HCT116 (cell line): ENCODE measurements at regions not wholly inside any gene's neighbourhood (a gene's known extent, or its start where the extent isn't known, plus 50 kb on each side); places are given as distances from the start of the nearest gene placed in this dataset.
"Not testable (repeated sequence)": the region's sequence is repeated elsewhere in the genome, so short reads cannot be mapped to it uniquely, and the experiment has no call there.

Source experiments
- ATAC-seq: fragments of 200-7000 bp; cut with Tn5 transposase; 2 replicates; pipeline ENCODE4 v1.9.1; 2020; ENCODE audit warnings: mild to moderate bottlenecking, moderate library complexity
- BruUV-seq: library from RNA; stranded (reverse); fragments of 400-500 nt; replicated peaks from 2 replicates; lab custom pipeline; 2021; lab: Mats Ljungman, UMichigan
- CTCF ChIA-PET: fragments of 300-600 bp; sonication (Branson Sonifier 250); formaldehyde crosslinking; loops from one replicate; lab custom pipeline; 2021; ENCODE audit warnings: antibody characterized with exemption; lab: Charles Lee
- POLR2A ChIA-PET: fragments of 300-600, 350-600 bp; sonication (Branson Sonifier 250); formaldehyde crosslinking; loops from one replicate; lab custom pipeline; 2021; ENCODE audit warnings: antibody characterized with exemption; lab: Charles Lee
- RAD21 ChIA-PET, 2 experiments: fragments of 300-600 bp; sonication (Branson Sonifier 250); formaldehyde crosslinking; loops; one replicate each; lab custom pipeline; 2023; ENCODE audit warnings: low total read pairs in 2 of 2; ENCODE audit not compliant: uncharacterized antibody in 2 of 2, unreplicated experiment in 2 of 2, low non-redundant PET in 1 of 2; lab: Charles Lee
- DNase-seq: peaks from one replicate; pipeline ENCODE4 v3.0.0-alpha.2; 2010; ENCODE audit warnings: low read depth, low spot score
- H2AFZ ChIP-seq: fragments of 200-600 bp; shearing (Covaris generic), sonication (generic); 2 replicates; pipeline ENCODE4 v1.6.1; 2017; ENCODE audit warnings: low read depth, mixed run types, mixed read lengths, antibody characterized with exemption, low read length; ENCODE audit not compliant: poor library complexity, severe bottlenecking
- H3K27ac ChIP-seq: 2 replicates; pipeline ENCODE4 v1.5.1; 2012; ENCODE audit warnings: low read depth, low read length
- H3K27me3 ChIP-seq: fragments of 200-600 bp; sonication (generic); 2 replicates; pipeline ENCODE4 v1.6.1; 2016; ENCODE audit warnings: mixed run types, low read length, mixed read lengths; ENCODE audit not compliant: insufficient read depth
- H3K36me3 ChIP-seq, 2 experiments: fragments of 200-500 bp in 1 of 2; fragments of 200-600 bp in 1 of 2; sonication (Bioruptor generic) in 1 of 2; sonication (generic) in 1 of 2; 2 replicates each; pipeline versions ENCODE4 v1.5.1 to v1.6.1; 2014 to 2016; ENCODE audit warnings: low read length in 2 of 2, inconsistent platforms in 1 of 2, mixed read lengths in 1 of 2, mixed run types in 1 of 2; ENCODE audit not compliant: insufficient read depth in 2 of 2, control insufficient read depth in 1 of 2
- H3K4me1 ChIP-seq, 2 experiments: fragments of 200-600 bp in 1 of 2; sonication (generic) in 1 of 2; 2 replicates each; pipeline versions ENCODE4 v1.5.1 to v1.6.1; 2012 to 2017; ENCODE audit warnings: low read length in 2 of 2, inconsistent platforms in 1 of 2, mild to moderate bottlenecking in 1 of 2, mixed read lengths in 1 of 2, mixed run types in 1 of 2, moderate library complexity in 1 of 2; ENCODE audit not compliant: insufficient read depth in 2 of 2, control insufficient read depth in 1 of 2
- H3K4me2 ChIP-seq: fragments of 200-600 bp; sonication (generic); 2 replicates; pipeline ENCODE4 v1.6.1; 2017; ENCODE audit warnings: mixed run types, low read length, mixed read lengths
- H3K4me3 ChIP-seq, 2 experiments: fragments of 200-600 bp in 1 of 2; sonication (generic) in 1 of 2; replicated peaks in 1 of 2; 2 replicates each; pipeline ENCODE4 v1.5.1; 2011 to 2016; ENCODE audit warnings: low read length in 2 of 2, control low read depth in 1 of 2, low read depth in 1 of 2, mild to moderate bottlenecking in 1 of 2, mixed read lengths in 1 of 2, mixed run types in 1 of 2
- H3K79me2 ChIP-seq: fragments of 200-600 bp; sonication (generic); 2 replicates; pipeline ENCODE4 v1.6.1; 2017; ENCODE audit warnings: mild to moderate bottlenecking, mixed run types, low read length, moderate library complexity, mixed read lengths; ENCODE audit not compliant: insufficient read depth
- H3K9ac ChIP-seq: fragments of 200-600 bp; sonication (generic); 2 replicates; pipeline ENCODE4 v1.6.1; 2016; ENCODE audit warnings: low read length, mixed read lengths
- H3K9me2 ChIP-seq: fragments of 200-600 bp; sonication (generic), shearing (Covaris generic); 2 replicates; pipeline ENCODE4 v1.6.1; 2017; ENCODE audit warnings: mixed run types, mild to moderate bottlenecking, moderate library complexity; ENCODE audit not compliant: insufficient read depth
- H3K9me3 ChIP-seq, 2 experiments: fragments of 200-500 bp in 1 of 2; fragments of 200-600 bp in 1 of 2; sonication (Bioruptor generic) in 1 of 2; sonication (generic) in 1 of 2; 2 replicates each; pipeline ENCODE4 v1.6.1; 2014 to 2017; ENCODE audit warnings: low read length in 2 of 2, mixed read lengths in 2 of 2, inconsistent platforms in 1 of 2, low read depth in 1 of 2, mild to moderate bottlenecking in 1 of 2, mixed run types in 1 of 2, moderate library complexity in 1 of 2; ENCODE audit not compliant: control insufficient read depth in 1 of 2, insufficient read depth in 1 of 2
- H4K20me1 ChIP-seq: fragments of 200-600 bp; sonication (generic), shearing (Covaris generic); 2 replicates; pipeline ENCODE4 v1.6.1; 2017; ENCODE audit warnings: mixed run types, mild to moderate bottlenecking, moderate library complexity; ENCODE audit not compliant: insufficient read depth
- CEBPB ChIP-seq: IDR thresholded peaks from 2 replicates; pipeline ENCODE4 v1.6.1; 2012; ENCODE audit warnings: low read depth
- ELF1 ChIP-seq: IDR thresholded peaks from 2 replicates; pipeline ENCODE4 v1.6.1; 2012; ENCODE audit warnings: low read depth, borderline replicate concordance
- JUND ChIP-seq: IDR thresholded peaks from 2 replicates; pipeline ENCODE4 v1.6.1; 2012
- POLR2A ChIP-seq: IDR thresholded peaks from 2 replicates; pipeline ENCODE4 v1.7.0; 2011; ENCODE audit warnings: borderline replicate concordance; ENCODE audit not compliant: insufficient read depth, insufficient read length; ENCODE audit errors: extremely low read depth
- POLR2AphosphoS5 ChIP-seq: IDR thresholded peaks from 2 replicates; pipeline ENCODE4 v1.6.1; 2011; ENCODE audit warnings: mild to moderate bottlenecking, low read depth, low read length, moderate library complexity
- RAD21 ChIP-seq: IDR thresholded peaks from 2 replicates; pipeline ENCODE4 v1.6.1; 2012; ENCODE audit warnings: low read depth, mild to moderate bottlenecking
- SP1 ChIP-seq: IDR thresholded peaks from 2 replicates; pipeline ENCODE4 v1.6.1; 2012; ENCODE audit warnings: low read depth
- SRF ChIP-seq: IDR thresholded peaks from 2 replicates; pipeline ENCODE4 v1.6.1; 2012; ENCODE audit warnings: low read depth
- ZNF274 ChIP-seq: fragments of 200-500 bp; sonication (Bioruptor generic); IDR thresholded peaks from 2 replicates; pipeline ENCODE4 v1.6.1; 2014; ENCODE audit warnings: mild to moderate bottlenecking, low read depth, low read length, inconsistent platforms
- intact Hi-C: fragments of 100-400 bp; cut with micrococcal nuclease; formaldehyde crosslinking; loops from 2 replicates; pipeline ENCODE4 v1.10.0; 2022
- TF ChIP-seq, protein P1 (sequence below), 3 experiments: fragments of 200-600 bp in 1 of 3; sonication (generic) in 1 of 3; IDR thresholded peaks in 2 of 3; conservative IDR thresholded peaks in 1 of 3; 2 replicates each; pipeline ENCODE4 v1.5.1; 2012 to 2017; ENCODE audit warnings: low read depth in 2 of 3, low read length in 2 of 3, antibody characterized with exemption in 1 of 3, borderline replicate concordance in 1 of 3, control low read depth in 1 of 3, mild to moderate bottlenecking in 1 of 3, mixed read lengths in 1 of 3, mixed run types in 1 of 3, moderate library complexity in 1 of 3; ENCODE audit not compliant: insufficient read depth in 1 of 3
- TF ChIP-seq, protein P2 (sequence below): IDR thresholded peaks from 2 replicates; pipeline ENCODE4 v1.6.1; 2012
- TF ChIP-seq, protein P3 (sequence below): IDR thresholded peaks from 2 replicates; pipeline ENCODE4 v1.6.1; 2012

DNA sequence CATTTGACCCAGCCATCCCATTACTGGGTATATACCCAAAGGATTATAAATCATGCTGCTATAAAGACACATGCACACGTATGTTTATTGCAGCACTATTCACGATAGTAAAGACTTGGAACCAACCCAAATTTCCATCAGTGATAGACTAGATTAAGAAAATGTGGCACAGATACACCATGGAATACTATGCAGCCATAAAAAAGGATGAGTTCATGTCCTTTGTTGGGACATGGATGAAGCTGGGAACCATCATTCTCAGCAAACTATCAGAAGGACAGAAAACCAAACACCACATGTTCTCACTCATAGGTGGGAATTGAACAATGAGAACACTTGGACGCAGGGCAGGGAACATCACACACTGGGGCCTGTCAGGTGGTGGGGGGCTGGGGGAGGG is 153.4 kb upstream of the SPRY1 start:
- ATAC-seq, H3K27ac ChIP-seq, intact Hi-C loops, RAD21 ChIA-PET, H3K79me2 ChIP-seq, H3K27me3 ChIP-seq, H2AFZ ChIP-seq, H3K4me3 ChIP-seq, H3K9ac ChIP-seq, H3K36me3 ChIP-seq, POLR2A ChIA-PET, H3K9me3 ChIP-seq, BruUV-seq, DNase-seq, H3K4me2 ChIP-seq, H3K9me2 ChIP-seq, CTCF ChIA-PET, H4K20me1 ChIP-seq, H3K4me1 ChIP-seq: not testable (repeated sequence)

DNA sequence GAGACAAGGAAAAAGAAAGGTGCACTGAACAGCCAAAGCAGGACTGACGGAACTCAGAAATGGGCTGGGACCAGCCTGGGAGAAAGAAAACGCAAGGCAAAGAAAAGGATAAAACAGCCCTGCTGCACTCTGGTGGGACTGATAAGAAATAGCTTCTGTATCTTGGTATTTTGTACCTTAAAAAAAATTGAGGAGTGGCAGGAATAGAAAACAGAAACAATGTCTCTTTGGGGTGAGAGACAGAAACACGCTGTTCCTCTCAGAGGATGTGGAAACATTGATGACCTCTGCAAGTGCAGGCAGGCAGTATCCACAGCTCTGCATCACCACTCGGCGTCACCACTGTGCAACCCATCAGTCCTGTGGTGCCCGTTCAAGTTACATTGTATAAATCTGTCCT is 152.5 kb upstream of the SPRY1 start:
- TF ChIP-seq SRF (no peak), JUND (no peak), ZNF274 (no peak), CEBPB (no peak), POLR2A (no peak), POLR2AphosphoS5 (no peak), SP1 (no peak), ELF1 (no peak), RAD21 (no peak)
- TF ChIP-seq, protein P1, sequence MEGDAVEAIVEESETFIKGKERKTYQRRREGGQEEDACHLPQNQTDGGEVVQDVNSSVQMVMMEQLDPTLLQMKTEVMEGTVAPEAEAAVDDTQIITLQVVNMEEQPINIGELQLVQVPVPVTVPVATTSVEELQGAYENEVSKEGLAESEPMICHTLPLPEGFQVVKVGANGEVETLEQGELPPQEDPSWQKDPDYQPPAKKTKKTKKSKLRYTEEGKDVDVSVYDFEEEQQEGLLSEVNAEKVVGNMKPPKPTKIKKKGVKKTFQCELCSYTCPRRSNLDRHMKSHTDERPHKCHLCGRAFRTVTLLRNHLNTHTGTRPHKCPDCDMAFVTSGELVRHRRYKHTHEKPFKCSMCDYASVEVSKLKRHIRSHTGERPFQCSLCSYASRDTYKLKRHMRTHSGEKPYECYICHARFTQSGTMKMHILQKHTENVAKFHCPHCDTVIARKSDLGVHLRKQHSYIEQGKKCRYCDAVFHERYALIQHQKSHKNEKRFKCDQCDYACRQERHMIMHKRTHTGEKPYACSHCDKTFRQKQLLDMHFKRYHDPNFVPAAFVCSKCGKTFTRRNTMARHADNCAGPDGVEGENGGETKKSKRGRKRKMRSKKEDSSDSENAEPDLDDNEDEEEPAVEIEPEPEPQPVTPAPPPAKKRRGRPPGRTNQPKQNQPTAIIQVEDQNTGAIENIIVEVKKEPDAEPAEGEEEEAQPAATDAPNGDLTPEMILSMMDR (IDR thresholded peaks at IDR 0.05 in 2 of 3, conservative IDR thresholded peaks at IDR 0.05 in 1 of 3; ENCODE audit: borderline replicate concordance in 1 of 3, insufficient read depth in 1 of 3, low read depth in 2 of 3, low read length in 2 of 3), result no peak
- TF ChIP-seq, protein P2, sequence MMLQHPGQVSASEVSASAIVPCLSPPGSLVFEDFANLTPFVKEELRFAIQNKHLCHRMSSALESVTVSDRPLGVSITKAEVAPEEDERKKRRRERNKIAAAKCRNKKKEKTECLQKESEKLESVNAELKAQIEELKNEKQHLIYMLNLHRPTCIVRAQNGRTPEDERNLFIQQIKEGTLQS, result no peak
- TF ChIP-seq, protein P3, sequence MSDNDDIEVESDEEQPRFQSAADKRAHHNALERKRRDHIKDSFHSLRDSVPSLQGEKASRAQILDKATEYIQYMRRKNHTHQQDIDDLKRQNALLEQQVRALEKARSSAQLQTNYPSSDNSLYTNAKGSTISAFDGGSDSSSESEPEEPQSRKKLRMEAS, result no peak
- RAD21 ChIA-PET, result no interaction called here
- no peak overlapping the region for H3K4me2 ChIP-seq
- no TSS peak for BruUV-seq
- no peaks in the 10 kb centered on the region for H3K27me3 ChIP-seq
- POLR2A ChIA-PET, result no interaction called here
- DNase-seq, result no peak
- intact Hi-C loops, result no loop called here
- H3K79me2 ChIP-seq, result no peaks in the 10 kb centered on the region
- no peaks in the 10 kb centered on the region for H3K9me2 ChIP-seq
- CTCF ChIA-PET, result no interaction called here
- no peak overlapping the region for H3K27ac ChIP-seq
- no peak overlapping the region for H3K9ac ChIP-seq
- no peaks in the 10 kb centered on the region for H3K36me3 ChIP-seq
- H2AFZ ChIP-seq, result no peak overlapping the region
- no peaks in the 10 kb centered on the region for H3K9me3 ChIP-seq
- ATAC-seq, result no peak
- no peaks in the 10 kb centered on the region for H3K4me1 ChIP-seq
- no peaks in the 10 kb centered on the region for H4K20me1 ChIP-seq
- no peak overlapping the region for H3K4me3 ChIP-seq
